Activated T-cell treated with anti-CD3 and anti-CD28 coated beads, Interleukin-2, amount 50 U/mL, for 24 hours (primary cell): ENCODE measurements at regions not wholly inside any gene's neighbourhood (a gene's known extent, or its start where the extent isn't known, plus 50 kb on each side); places are given as distances from the start of the nearest gene placed in this dataset.

Experiments
- DNase-seq: peaks from one replicate; pipeline ENCODE4 v3.0.0-alpha.2; 2020
- H3K27ac Mint-ChIP-seq: 2 replicates; pipeline ENCODE4 v1.8.0; 2020; ENCODE audit warnings: mild to moderate bottlenecking, mixed read lengths
- H3K27me3 Mint-ChIP-seq: 2 replicates; pipeline ENCODE4 v1.8.0; 2020; ENCODE audit warnings: mixed read lengths
- H3K36me3 Mint-ChIP-seq: 2 replicates; pipeline ENCODE4 v1.8.0; 2020; ENCODE audit warnings: low read depth, mixed read lengths
- H3K4me1 Mint-ChIP-seq: 2 replicates; pipeline ENCODE4 v1.8.0; 2020; ENCODE audit warnings: low read depth, mixed read lengths
- H3K4me3 Mint-ChIP-seq: 2 replicates; pipeline ENCODE4 v1.8.0; 2020; ENCODE audit warnings: mild to moderate bottlenecking, moderate library complexity, mixed read lengths
- H3K9me3 Mint-ChIP-seq: 2 replicates; pipeline ENCODE4 v1.8.0; 2020; ENCODE audit warnings: mixed read lengths

- Mint-ChIP-seq H3K9me3 (peaks cover 25% of the 10 kb centered on the region), H3K36me3 (no peaks in the 10 kb centered on the region), H3K4me1 (no peaks in the 10 kb centered on the region), H3K27me3 (peaks cover 5% of the 10 kb centered on the region), H3K4me3 (no peak overlapping the region), H3K27ac (no peak overlapping the region)
- no peak for DNase-seq
Observed at GRCh38 chr2:898319-898718, 52.3 kb upstream of the SNTG2 start.

DNA sequence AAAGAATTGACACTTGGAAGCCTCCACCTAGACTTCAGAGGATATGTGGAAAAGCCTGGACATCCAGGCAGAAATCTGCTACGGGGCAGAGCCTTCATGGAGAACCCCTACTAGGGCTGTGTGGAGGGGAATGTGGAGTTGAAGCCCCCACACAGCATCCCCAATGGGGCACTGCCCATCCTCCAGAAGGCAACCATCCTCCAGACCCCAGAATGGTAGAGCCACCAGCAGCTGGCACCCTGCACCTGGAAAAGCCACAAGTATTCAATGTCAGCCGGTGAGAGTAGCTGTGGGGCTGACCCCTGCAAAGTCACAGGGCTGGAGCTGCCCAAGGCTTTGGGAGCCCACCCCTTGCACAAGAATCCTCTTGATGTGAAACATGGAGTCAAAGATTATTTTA lies 53.6 kb upstream of the SNTG2 start:
- Mint-ChIP-seq H3K4me1 (no peaks in the 10 kb centered on the region), H3K9me3 (peaks cover 25% of the 10 kb centered on the region), H3K36me3 (no peaks in the 10 kb centered on the region), H3K4me3 (no peak overlapping the region), H3K27me3 (peaks cover 16% of the 10 kb centered on the region), H3K27ac (no peak overlapping the region)
- no peak for DNase-seq

- Mint-ChIP-seq H3K27me3 (peaks cover 41% of the 10 kb centered on the region), H3K36me3 (no peaks in the 10 kb centered on the region), H3K27ac (no peak overlapping the region), H3K4me3 (no peak overlapping the region), H3K9me3 (peaks cover 21% of the 10 kb centered on the region), H3K4me1 (no peaks in the 10 kb centered on the region)
- no peak for DNase-seq
Observed at GRCh38 chr2:893311-893710, 57.3 kb upstream of the SNTG2 start.

GRCh38 chr2:892892-893291 lies 57.8 kb upstream of the SNTG2 start:
- no peaks in the 10 kb centered on the region for H3K36me3 Mint-ChIP-seq
- H3K4me1 Mint-ChIP-seq, result no peaks in the 10 kb centered on the region
- peaks cover 21% of the 10 kb centered on the region for H3K9me3 Mint-ChIP-seq
- peaks cover 45% of the 10 kb centered on the region for H3K27me3 Mint-ChIP-seq
- H3K27ac Mint-ChIP-seq, result no peak overlapping the region
- DNase-seq, result no peak
- H3K4me3 Mint-ChIP-seq, result no peak overlapping the region

GRCh38 chr2:892401-892800 lies 58.2 kb upstream of the SNTG2 start:
- H3K4me3 Mint-ChIP-seq, result no peak overlapping the region
- peaks cover 48% of the 10 kb centered on the region for H3K27me3 Mint-ChIP-seq
- no peak for DNase-seq
- H3K27ac Mint-ChIP-seq, result no peak overlapping the region
- H3K9me3 Mint-ChIP-seq, result peaks cover 18% of the 10 kb centered on the region
- H3K36me3 Mint-ChIP-seq, result no peaks in the 10 kb centered on the region
- no peaks in the 10 kb centered on the region for H3K4me1 Mint-ChIP-seq

DNA sequence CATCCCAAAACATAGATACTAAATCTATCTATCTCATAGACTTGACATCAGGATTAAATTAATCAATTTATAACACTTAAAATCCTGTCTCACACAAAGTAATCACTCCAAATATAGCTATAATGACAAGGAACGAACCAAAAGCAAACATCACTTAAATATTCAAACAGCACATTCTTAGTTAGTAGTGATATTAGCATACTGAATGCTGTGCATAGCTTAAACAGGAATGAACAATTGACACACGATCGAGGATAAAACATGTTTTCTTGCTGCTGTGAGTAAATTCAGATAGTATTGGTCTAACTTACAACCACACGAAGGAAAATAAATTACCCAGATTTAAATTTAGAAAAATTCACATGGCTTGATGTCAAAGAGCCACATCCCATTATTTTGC lies 58.9 kb upstream of the SNTG2 start:
- Mint-ChIP-seq H3K9me3 (peaks cover 11% of the 10 kb centered on the region), H3K36me3 (no peaks in the 10 kb centered on the region), H3K27ac (no peak overlapping the region), H3K27me3 (peaks cover 48% of the 10 kb centered on the region), H3K4me1 (no peaks in the 10 kb centered on the region), H3K4me3 (no peak overlapping the region)
- DNase-seq, result no peak

GRCh38 chr2:890791-891190 lies 59.9 kb upstream of the SNTG2 start:
- Mint-ChIP-seq H3K27me3 (peaks cover 54% of the 10 kb centered on the region), H3K4me3 (no peak overlapping the region), H3K36me3 (no peaks in the 10 kb centered on the region), H3K27ac (no peak overlapping the region), H3K9me3 (peaks cover 4% of the 10 kb centered on the region), H3K4me1 (no peaks in the 10 kb centered on the region)
- no peak for DNase-seq

GRCh38 chr2:890214-890613 lies 60.4 kb upstream of the SNTG2 start:
- no peaks in the 10 kb centered on the region for H3K36me3 Mint-ChIP-seq
- H3K9me3 Mint-ChIP-seq, result no peaks in the 10 kb centered on the region
- no peaks in the 10 kb centered on the region for H3K4me1 Mint-ChIP-seq
- peaks cover 55% of the 10 kb centered on the region for H3K27me3 Mint-ChIP-seq
- no peak overlapping the region for H3K4me3 Mint-ChIP-seq
- no peak overlapping the region for H3K27ac Mint-ChIP-seq
- no peak for DNase-seq

DNA sequence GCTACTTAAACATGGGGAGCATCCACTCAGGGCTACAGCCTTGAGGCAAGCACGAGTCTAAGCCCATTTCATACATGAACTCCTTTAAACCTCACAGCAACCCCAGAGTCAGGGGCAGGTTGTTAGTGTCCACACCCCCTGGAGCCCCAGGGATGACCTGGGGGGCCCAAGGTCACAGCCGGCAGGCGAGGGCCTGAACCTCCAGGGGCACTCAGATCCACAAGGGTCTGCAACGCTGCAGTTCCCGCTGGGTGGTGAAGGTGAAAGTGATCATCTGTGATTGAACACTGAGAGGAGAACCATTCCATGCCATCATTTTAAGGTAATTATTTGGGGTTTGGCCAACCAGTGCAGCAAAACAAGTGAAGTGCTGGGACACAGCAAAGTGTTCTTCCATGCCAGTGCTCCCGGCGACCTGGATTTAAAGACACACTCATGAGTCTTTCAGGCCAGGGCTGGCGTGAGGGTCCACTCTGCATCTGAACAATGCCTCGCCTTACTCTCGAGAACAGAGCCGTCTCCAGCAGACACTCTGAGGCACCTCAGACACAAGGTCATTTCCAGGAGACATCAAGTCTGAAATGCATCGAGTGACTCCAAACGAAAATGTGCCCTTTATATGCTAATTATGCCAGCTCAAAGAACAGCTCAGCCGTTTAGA lies 61.6 kb upstream of the SNTG2 start:
- Mint-ChIP-seq H3K4me1 (no peaks in the 10 kb centered on the region), H3K27me3 (peaks cover 67% of the 10 kb centered on the region), H3K36me3 (no peaks in the 10 kb centered on the region), H3K27ac (no peak overlapping the region), H3K9me3 (no peaks in the 10 kb centered on the region), H3K4me3 (no peak overlapping the region)
- no peak for DNase-seq

DNA sequence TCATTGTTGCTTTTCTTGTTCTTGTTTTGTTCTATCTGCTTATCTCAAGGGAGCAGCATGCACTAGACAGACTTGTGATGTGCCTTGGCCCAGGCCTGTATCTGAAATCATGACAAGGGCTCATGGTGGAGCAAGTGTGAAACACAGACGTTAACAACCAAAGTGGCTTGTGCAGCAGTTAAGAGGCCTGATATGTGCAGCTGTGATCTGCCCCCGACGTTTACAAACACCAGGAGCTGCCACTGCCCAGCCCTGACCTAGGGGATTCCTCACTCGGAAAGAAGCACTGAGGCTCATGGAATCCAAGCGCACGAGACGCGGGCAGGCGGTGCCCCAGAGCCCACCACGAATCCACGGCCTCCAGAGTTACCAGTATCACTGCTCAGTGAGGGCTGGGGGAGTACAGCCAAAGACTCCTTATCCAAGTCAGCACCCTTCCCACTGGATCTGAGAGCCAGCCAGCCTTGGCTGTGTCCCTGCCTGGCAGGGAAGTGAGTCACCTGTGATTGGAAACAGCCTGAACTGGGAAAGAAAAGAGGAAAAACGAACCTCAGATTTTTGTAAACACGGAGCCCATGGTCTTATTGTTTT lies 62.3 kb upstream of the SNTG2 start:
- Mint-ChIP-seq H3K4me1 (no peaks in the 10 kb centered on the region), H3K36me3 (no peaks in the 10 kb centered on the region), H3K9me3 (no peaks in the 10 kb centered on the region), H3K4me3 (no peak overlapping the region), H3K27me3 (peaks cover 69% of the 10 kb centered on the region), H3K27ac (no peak overlapping the region)
- DNase-seq, result no peak

GRCh38 chr2:887639-888038 lies 63.0 kb upstream of the SNTG2 start:
- peaks cover 71% of the 10 kb centered on the region for H3K27me3 Mint-ChIP-seq

DNA sequence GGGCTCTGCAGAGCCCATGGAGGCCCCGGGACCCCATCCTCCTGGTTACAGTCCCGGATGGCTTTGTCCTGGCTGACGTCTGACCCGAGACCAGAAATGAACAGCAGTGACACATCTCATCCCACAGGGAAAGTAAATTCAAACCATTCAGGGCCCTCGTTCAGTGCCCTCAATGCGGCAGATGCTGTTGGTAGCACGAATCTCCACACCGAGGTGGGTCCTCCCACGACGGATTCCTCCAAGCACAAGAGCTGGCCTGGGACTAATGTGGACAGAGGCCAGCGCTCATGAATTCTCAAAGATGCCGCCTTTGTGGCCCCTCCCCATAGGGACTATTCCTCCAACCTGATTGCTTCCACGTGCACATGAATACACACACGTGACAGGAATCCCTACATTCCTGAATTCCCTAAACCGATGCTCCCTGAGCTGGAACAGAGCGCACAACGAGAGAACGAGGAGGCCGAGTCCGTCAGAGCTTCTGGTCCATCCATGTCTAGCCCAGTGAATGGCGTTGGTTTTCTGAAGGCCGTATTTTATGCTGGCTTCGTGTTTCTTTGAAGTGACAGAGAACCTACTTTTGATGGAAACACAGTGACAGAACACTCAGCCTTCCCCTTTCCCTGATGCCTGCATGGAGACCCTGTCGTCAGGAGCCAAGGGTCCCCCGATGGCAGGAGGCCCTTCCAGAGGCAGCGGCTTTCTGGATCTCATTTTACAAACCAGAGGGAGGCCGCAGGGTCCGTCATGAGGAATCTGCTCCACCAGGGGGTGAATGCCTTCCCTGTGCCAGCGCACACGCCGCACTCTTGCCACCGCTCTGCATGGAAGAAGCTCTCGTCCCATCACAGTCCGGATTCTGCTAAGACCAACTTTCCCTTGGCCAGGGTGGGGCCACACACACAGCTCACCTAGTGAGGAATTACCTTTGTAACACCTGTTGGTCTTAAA lies 64.3 kb upstream of the SNTG2 start:
- H3K27ac Mint-ChIP-seq, result no peak overlapping the region
- peaks cover 62% of the 10 kb centered on the region for H3K27me3 Mint-ChIP-seq
- no peak overlapping the region for H3K4me3 Mint-ChIP-seq
- DNase-seq, result no peak
- no peaks in the 10 kb centered on the region for H3K36me3 Mint-ChIP-seq
- H3K4me1 Mint-ChIP-seq, result no peaks in the 10 kb centered on the region
- H3K9me3 Mint-ChIP-seq, result no peaks in the 10 kb centered on the region

More at GRCh38 chr2:887639-888038, 63.0 kb upstream of the SNTG2 start:
- Mint-ChIP-seq H3K9me3 (no peaks in the 10 kb centered on the region), H3K4me1 (no peaks in the 10 kb centered on the region), H3K4me3 (no peak overlapping the region), H3K36me3 (no peaks in the 10 kb centered on the region), H3K27ac (no peak overlapping the region)
- no peak for DNase-seq

GRCh38 chr2:885230-886071 lies 65.2 kb upstream of the SNTG2 start:
- Mint-ChIP-seq H3K9me3 (no peaks in the 10 kb centered on the region), H3K27me3 (peaks cover 64% of the 10 kb centered on the region), H3K27ac (no peak overlapping the region), H3K4me1 (no peaks in the 10 kb centered on the region), H3K4me3 (no peak overlapping the region), H3K36me3 (no peaks in the 10 kb centered on the region)
- no peak for DNase-seq
